Astrocyte of the spinal cord (primary cell): ENCODE measurements at regions not wholly inside any gene's neighbourhood (a gene's known extent, or its start where the extent isn't known, plus 50 kb on each side); places are given as distances from the start of the nearest gene placed in this dataset.

ENCODE experiments used
- DNase-seq: peaks from one replicate; pipeline ENCODE4 v3.0.0; 2011; ENCODE audit warnings: low read depth, low spot score
- H3K4me3 ChIP-seq: 2 replicates; pipeline ENCODE4 v1.5.1; 2011; ENCODE audit warnings: low read depth, mild to moderate bottlenecking, low read length, moderate library complexity
- in situ Hi-C: cut with HindIII; loops from 2 replicates; pipeline ENCODE4 v1.10.0; 2017; ENCODE audit warnings: low sequenced_read_pairs
- TF ChIP-seq, protein P1 (sequence below): IDR thresholded peaks from 2 replicates; pipeline ENCODE4 v1.5.1; 2012; ENCODE audit warnings: low read depth, mild to moderate bottlenecking, low read length, inconsistent platforms

DNA sequence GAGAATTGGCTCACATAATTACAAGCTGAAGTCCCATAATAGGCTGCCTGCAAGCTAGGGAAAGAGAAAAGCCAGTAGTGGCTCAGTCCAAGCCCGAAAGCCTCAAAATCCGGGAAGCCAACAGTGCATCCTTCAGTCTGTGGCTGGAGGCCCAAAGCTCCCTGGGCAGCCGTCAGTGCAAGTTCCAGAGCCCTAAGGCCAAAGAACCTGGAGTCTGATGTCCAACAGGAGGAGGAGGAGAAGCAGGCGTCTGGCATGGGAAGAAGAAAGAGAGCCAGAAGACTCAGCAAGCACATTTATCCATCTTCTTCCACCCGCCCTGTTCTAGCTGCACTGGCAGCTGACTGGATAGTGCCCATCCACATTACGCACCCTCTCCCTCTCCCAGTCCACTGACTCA, 213.4 kb downstream of the GAS1 start:
- in situ Hi-C loops = no loop called here
- no peak overlapping the region for H3K4me3 ChIP-seq
- TF ChIP-seq, protein P1, sequence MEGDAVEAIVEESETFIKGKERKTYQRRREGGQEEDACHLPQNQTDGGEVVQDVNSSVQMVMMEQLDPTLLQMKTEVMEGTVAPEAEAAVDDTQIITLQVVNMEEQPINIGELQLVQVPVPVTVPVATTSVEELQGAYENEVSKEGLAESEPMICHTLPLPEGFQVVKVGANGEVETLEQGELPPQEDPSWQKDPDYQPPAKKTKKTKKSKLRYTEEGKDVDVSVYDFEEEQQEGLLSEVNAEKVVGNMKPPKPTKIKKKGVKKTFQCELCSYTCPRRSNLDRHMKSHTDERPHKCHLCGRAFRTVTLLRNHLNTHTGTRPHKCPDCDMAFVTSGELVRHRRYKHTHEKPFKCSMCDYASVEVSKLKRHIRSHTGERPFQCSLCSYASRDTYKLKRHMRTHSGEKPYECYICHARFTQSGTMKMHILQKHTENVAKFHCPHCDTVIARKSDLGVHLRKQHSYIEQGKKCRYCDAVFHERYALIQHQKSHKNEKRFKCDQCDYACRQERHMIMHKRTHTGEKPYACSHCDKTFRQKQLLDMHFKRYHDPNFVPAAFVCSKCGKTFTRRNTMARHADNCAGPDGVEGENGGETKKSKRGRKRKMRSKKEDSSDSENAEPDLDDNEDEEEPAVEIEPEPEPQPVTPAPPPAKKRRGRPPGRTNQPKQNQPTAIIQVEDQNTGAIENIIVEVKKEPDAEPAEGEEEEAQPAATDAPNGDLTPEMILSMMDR = no peak
- DNase-seq = no peak

GRCh38 chr9:86732514-86733171, 214.7 kb downstream of the GAS1 start:
- DNase-seq = peak; percentile 87
- TF ChIP-seq, protein P1 = no peak

DNA sequence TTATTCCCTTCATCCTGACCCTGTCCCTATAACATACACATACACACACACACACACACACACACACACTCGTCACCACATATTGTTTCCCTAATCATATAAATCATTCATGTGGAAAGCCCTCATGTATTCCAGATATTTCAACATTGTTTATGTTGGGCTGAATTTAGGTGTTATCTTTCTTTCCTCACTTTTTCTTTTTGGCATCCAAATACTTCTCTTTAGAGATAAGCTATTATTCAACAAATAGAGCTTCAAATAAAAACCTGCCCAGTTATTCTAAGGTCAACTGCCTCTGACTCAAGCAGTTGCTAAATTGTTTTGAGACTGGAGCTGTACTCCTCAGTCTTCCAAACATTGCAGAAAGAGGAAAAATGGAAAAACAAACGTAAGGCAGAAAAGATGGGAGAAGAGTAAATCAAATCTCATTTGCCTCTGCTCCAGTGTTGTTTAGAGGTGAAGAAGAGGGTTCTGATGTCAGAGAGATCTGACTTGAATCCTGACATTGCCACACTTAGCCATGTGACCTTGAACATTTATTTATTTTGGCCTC, 215.7 kb downstream of the GAS1 start:
- DNase-seq = peak; percentile 65
- H3K4me3 ChIP-seq = no peak overlapping the region
- TF ChIP-seq, protein P1 = no peak
- in situ Hi-C loops = no loop called here

More at GRCh38 chr9:86732514-86733171, 214.7 kb downstream of the GAS1 start:
- no peak overlapping the region for H3K4me3 ChIP-seq
- in situ Hi-C loops = no loop called here

GRCh38 chr9:86730163-86730928, 217.0 kb downstream of the GAS1 start:
- TF ChIP-seq, protein P1 = no peak
- in situ Hi-C loops = no loop called here
- DNase-seq = no peak
- no peak overlapping the region for H3K4me3 ChIP-seq

- in situ Hi-C loops = no loop called here
- TF ChIP-seq, protein P1 = no peak
- DNase-seq = no peak
- H3K4me3 ChIP-seq = no peak overlapping the region
These were observed 222.8 kb downstream of the GAS1 start for GRCh38 chr9:86724529-86724928.

GRCh38 chr9:86723346-86723745, 224.0 kb downstream of the GAS1 start:
- TF ChIP-seq, protein P1 = no peak
- no peak overlapping the region for H3K4me3 ChIP-seq
- DNase-seq = no peak
- in situ Hi-C loops = no loop called here
